Keratinocyte (primary cell): ENCODE measurements at regions not wholly inside any gene's neighbourhood (a gene's known extent, or its start where the extent isn't known, plus 50 kb on each side); places are given as distances from the start of the nearest gene placed in this dataset.

Source experiments
- DNase-seq: peaks from one replicate; pipeline ENCODE4 v3.0.0-alpha.2; 2011; ENCODE audit warnings: low read depth, missing footprints, low spot score
- FAIRE-seq: peaks from 2 replicates; lab custom pipeline; 2011; peaks lifted over from hg19 to GRCh38; lab: Jason Lieb, UNC
- H2AFZ ChIP-seq: 2 replicates; pipeline ENCODE4 v1.6.0; 2012; ENCODE audit warnings: low read length, control low read depth, inconsistent platforms; ENCODE audit not compliant: control insufficient read depth
- H3K27ac ChIP-seq: 2 replicates; pipeline ENCODE4 v1.5.1; 2011; ENCODE audit warnings: low read length; ENCODE audit not compliant: control insufficient read depth, insufficient read depth
- H3K27me3 ChIP-seq: 3 replicates; pipeline ENCODE4 v1.6.0; 2011; ENCODE audit warnings: low read length; ENCODE audit not compliant: control insufficient read depth, insufficient read depth; ENCODE audit errors: extremely low read depth
- H3K36me3 ChIP-seq, 2 experiments: 2 replicates in 1 of 2; 3 replicates in 1 of 2; pipeline ENCODE4 v1.5.1; 2011; ENCODE audit warnings: low read length in 2 of 2, mild to moderate bottlenecking in 1 of 2; ENCODE audit not compliant: control insufficient read depth in 2 of 2, insufficient read depth in 2 of 2; ENCODE audit errors: extremely low read depth in 1 of 2
- H3K4me1 ChIP-seq: 3 replicates; pipeline ENCODE4 v1.5.1; 2011; ENCODE audit warnings: low read length; ENCODE audit not compliant: control insufficient read depth, insufficient read depth; ENCODE audit errors: extremely low read depth
- H3K4me2 ChIP-seq: 3 replicates; pipeline ENCODE4 v1.6.0; 2011; ENCODE audit warnings: low read depth, low read length; ENCODE audit not compliant: control insufficient read depth, insufficient read depth; ENCODE audit errors: extremely low read depth
- H3K4me3 ChIP-seq, 3 experiments: fragments of 200-600 bp in 1 of 3; sonication (generic) in 1 of 3; 2 replicates in 2 of 3; 3 replicates in 1 of 3; pipeline ENCODE4 v1.5.1; 2011 to 2016; ENCODE audit warnings: low read length in 3 of 3, mild to moderate bottlenecking in 3 of 3, control low read depth in 2 of 3, inconsistent platforms in 1 of 3, low read depth in 1 of 3, mixed read lengths in 1 of 3, mixed run types in 1 of 3, moderate library complexity in 1 of 3; ENCODE audit not compliant: control insufficient read depth in 2 of 3, insufficient read depth in 2 of 3; ENCODE audit errors: extremely low read depth in 1 of 3
- H3K79me2 ChIP-seq: 2 replicates; pipeline ENCODE4 v1.6.0; 2012; ENCODE audit warnings: low read length; ENCODE audit not compliant: control insufficient read depth, insufficient read depth
- H3K9ac ChIP-seq: 3 replicates; pipeline ENCODE4 v1.6.0; 2011; ENCODE audit warnings: low read length; ENCODE audit not compliant: control insufficient read depth, insufficient read depth; ENCODE audit errors: extremely low read depth
- H3K9me1 ChIP-seq: 3 replicates; pipeline ENCODE4 v1.6.0; 2011; ENCODE audit warnings: low read length; ENCODE audit not compliant: control insufficient read depth, insufficient read depth; ENCODE audit errors: extremely low read depth
- H3K9me3 ChIP-seq: 2 replicates; pipeline ENCODE4 v1.5.1; 2012; ENCODE audit warnings: low read depth, low read length; ENCODE audit not compliant: control insufficient read depth
- H4K20me1 ChIP-seq: 3 replicates; pipeline ENCODE4 v1.6.0; 2011; ENCODE audit warnings: low read length; ENCODE audit not compliant: control insufficient read depth, insufficient read depth; ENCODE audit errors: extremely low read depth
- EZH2 ChIP-seq: IDR thresholded peaks from one replicate; pipeline ENCODE4 v1.6.1; 2012; ENCODE audit warnings: inconsistent platforms, mild to moderate bottlenecking, low read length, moderate library complexity
- dilution Hi-C: fragments of 300-500 bp; cut with MboI; formaldehyde crosslinking; loops from one replicate; pipeline ENCODE4 v1.7.0; 2020; ENCODE audit warnings: low sequenced_read_pairs; ENCODE audit not compliant: extremely low pct_ligation_motif_present
- TF ChIP-seq, protein P1 (sequence below), 3 experiments: IDR thresholded peaks in 1 of 3; conservative IDR thresholded peaks in 1 of 3; optimal IDR thresholded peaks in 1 of 3; 2 replicates in 2 of 3; 3 replicates in 1 of 3; pipeline versions ENCODE3 to v1.5.1; 2011; ENCODE audit warnings: low read length in 3 of 3, mild to moderate bottlenecking in 3 of 3, moderate library complexity in 2 of 3, control low read depth in 1 of 3, inconsistent platforms in 1 of 3; ENCODE audit not compliant: insufficient read depth in 2 of 3; ENCODE audit errors: extremely low read depth in 1 of 3

DNA sequence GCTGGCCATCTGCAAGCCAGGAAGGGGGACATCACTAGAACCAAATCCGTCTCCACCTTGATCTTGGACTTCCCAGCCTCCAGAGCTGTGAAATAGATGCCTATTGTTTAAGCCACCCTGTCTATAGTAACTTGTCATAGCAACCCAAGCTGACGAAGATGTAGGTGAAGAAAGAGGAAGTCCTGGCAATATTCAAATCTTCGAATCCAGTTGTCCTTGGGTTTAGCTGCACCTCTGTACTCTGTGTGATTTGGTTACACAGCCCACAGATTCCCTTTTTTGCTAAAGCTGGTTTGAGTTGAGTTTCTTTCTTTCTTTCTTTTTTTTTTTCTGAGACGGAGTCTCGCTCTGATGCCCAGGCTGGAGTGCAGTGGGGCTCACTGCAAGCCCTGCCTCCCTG lies 68.0 kb upstream of the XCR1 start:
- Histone ChIP-seq H3K79me2 (no peaks in the 10 kb centered on the region), H3K4me2 (no peak overlapping the region), H3K27me3 (no peaks in the 10 kb centered on the region), H4K20me1 (no peaks in the 10 kb centered on the region), H3K9ac (no peak overlapping the region), H3K36me3 (no peaks in the 10 kb centered on the region), H3K9me1 (no peaks in the 10 kb centered on the region), H2AFZ (no peak overlapping the region), H3K9me3 (no peaks in the 10 kb centered on the region), H3K27ac (no peak overlapping the region), H3K4me1 (peaks cover 6% of the 10 kb centered on the region), H3K4me3 (no peak overlapping the region)
- DNase-seq (no peak), FAIRE-seq (no peak)
- TF ChIP-seq EZH2: no peak
- TF ChIP-seq, protein P1, sequence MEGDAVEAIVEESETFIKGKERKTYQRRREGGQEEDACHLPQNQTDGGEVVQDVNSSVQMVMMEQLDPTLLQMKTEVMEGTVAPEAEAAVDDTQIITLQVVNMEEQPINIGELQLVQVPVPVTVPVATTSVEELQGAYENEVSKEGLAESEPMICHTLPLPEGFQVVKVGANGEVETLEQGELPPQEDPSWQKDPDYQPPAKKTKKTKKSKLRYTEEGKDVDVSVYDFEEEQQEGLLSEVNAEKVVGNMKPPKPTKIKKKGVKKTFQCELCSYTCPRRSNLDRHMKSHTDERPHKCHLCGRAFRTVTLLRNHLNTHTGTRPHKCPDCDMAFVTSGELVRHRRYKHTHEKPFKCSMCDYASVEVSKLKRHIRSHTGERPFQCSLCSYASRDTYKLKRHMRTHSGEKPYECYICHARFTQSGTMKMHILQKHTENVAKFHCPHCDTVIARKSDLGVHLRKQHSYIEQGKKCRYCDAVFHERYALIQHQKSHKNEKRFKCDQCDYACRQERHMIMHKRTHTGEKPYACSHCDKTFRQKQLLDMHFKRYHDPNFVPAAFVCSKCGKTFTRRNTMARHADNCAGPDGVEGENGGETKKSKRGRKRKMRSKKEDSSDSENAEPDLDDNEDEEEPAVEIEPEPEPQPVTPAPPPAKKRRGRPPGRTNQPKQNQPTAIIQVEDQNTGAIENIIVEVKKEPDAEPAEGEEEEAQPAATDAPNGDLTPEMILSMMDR (optimal IDR thresholded peaks at IDR 0.05 in 1 of 3, IDR thresholded peaks at IDR 0.05 in 1 of 3, conservative IDR thresholded peaks at IDR 0.05 in 1 of 3; ENCODE audit: extremely low read depth in 1 of 3, insufficient read depth in 2 of 3, low read length in 3 of 3): no peak
- dilution Hi-C loops: no loop called here

DNA sequence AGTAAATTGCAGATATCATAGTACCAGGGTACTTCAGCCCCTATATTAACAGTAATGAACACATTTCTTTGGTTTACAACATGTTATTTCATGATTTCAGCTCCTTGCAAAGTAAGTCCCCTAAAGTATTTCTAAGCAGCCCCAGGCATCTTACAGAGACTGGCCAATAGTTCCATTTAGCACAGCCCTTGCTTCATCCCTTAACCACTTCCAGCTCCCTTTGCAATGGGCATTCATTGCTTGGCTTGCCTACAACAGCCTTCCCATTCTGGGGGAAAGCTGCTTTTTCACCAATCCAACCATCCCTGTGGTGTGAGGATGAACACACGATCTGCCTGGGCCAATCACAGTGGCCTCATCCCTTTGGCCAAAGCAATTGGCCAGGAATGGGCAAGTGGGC lies 67.2 kb upstream of the XCR1 start:
- H3K9ac ChIP-seq: no peak overlapping the region
- no peak overlapping the region for H2AFZ ChIP-seq
- no peaks in the 10 kb centered on the region for H3K9me3 ChIP-seq
- H3K4me2 ChIP-seq: no peak overlapping the region
- TF ChIP-seq EZH2: no peak
- TF ChIP-seq, protein P1 (optimal IDR thresholded peaks at IDR 0.05 in 1 of 3, IDR thresholded peaks at IDR 0.05 in 1 of 3, conservative IDR thresholded peaks at IDR 0.05 in 1 of 3; ENCODE audit: extremely low read depth in 1 of 3, insufficient read depth in 2 of 3, low read length in 3 of 3): no peak
- H4K20me1 ChIP-seq: no peaks in the 10 kb centered on the region
- peaks cover 13% of the 10 kb centered on the region for H3K4me1 ChIP-seq
- H3K36me3 ChIP-seq: no peaks in the 10 kb centered on the region
- dilution Hi-C loops: no loop called here
- no peaks in the 10 kb centered on the region for H3K9me1 ChIP-seq
- H3K4me3 ChIP-seq: no peak overlapping the region
- no peaks in the 10 kb centered on the region for H3K79me2 ChIP-seq
- H3K27ac ChIP-seq: no peak overlapping the region
- no peak for FAIRE-seq
- H3K27me3 ChIP-seq: no peaks in the 10 kb centered on the region
- no peak for DNase-seq
